KMS-11 (cell line): ENCODE measurements at regions not wholly inside any gene's neighbourhood (a gene's known extent, or its start where the extent isn't known, plus 50 kb on each side); places are given as distances from the start of the nearest gene placed in this dataset.
"Not testable (repeated sequence)": the region's sequence is repeated elsewhere in the genome, so short reads cannot be mapped to it uniquely, and the experiment has no call there.

Experiments
- H2AFZ ChIP-seq: fragments of 200-600 bp; sonication (generic); 2 replicates; pipeline ENCODE4 v1.6.1; 2016; ENCODE audit warnings: antibody characterized with exemption, mixed run types, low read depth
- H3K27ac ChIP-seq: fragments of 200-600 bp; sonication (generic); 2 replicates; pipeline ENCODE4 v1.6.1; 2016; ENCODE audit warnings: mild to moderate bottlenecking, mixed run types
- H3K27me3 ChIP-seq: fragments of 200-600 bp; sonication (generic); 2 replicates; pipeline ENCODE4 v1.6.1; 2017; ENCODE audit warnings: mild to moderate bottlenecking, low read depth, mixed run types, moderate library complexity; ENCODE audit not compliant: insufficient read depth
- H3K36me3 ChIP-seq: fragments of 200-600 bp; sonication (generic); 2 replicates; pipeline ENCODE4 v1.6.1; 2017; ENCODE audit warnings: mild to moderate bottlenecking, mixed run types; ENCODE audit not compliant: insufficient read depth
- H3K4me1 ChIP-seq: fragments of 200-600 bp; sonication (generic); 2 replicates; pipeline ENCODE4 v1.6.1; 2016; ENCODE audit warnings: mild to moderate bottlenecking, low read depth, mixed run types; ENCODE audit not compliant: poor library complexity, severe bottlenecking
- H3K4me2 ChIP-seq: fragments of 200-600 bp; sonication (generic); 2 replicates; pipeline ENCODE4 v1.7.0; 2016; ENCODE audit warnings: mild to moderate bottlenecking, mixed run types
- H3K4me3 ChIP-seq: fragments of 200-600 bp; sonication (generic); IDR thresholded peaks from 2 replicates; pipeline ENCODE4 v1.6.1; 2017; ENCODE audit warnings: low read depth, low read length, mixed read lengths; ENCODE audit not compliant: insufficient read depth
- H3K79me2 ChIP-seq: fragments of 200-600 bp; sonication (generic); 2 replicates; pipeline ENCODE4 v1.6.1; 2016; ENCODE audit warnings: low read depth, mixed run types; ENCODE audit not compliant: insufficient read depth
- H3K9ac ChIP-seq: fragments of 200-600 bp; sonication (generic); 2 replicates; pipeline ENCODE4 v1.6.1; 2016; ENCODE audit warnings: mild to moderate bottlenecking, mixed run types
- H4K20me1 ChIP-seq: fragments of 200-600 bp; sonication (generic); 2 replicates; pipeline ENCODE4 v1.6.1; 2016; ENCODE audit warnings: mild to moderate bottlenecking, mixed run types; ENCODE audit not compliant: insufficient read depth

DNA sequence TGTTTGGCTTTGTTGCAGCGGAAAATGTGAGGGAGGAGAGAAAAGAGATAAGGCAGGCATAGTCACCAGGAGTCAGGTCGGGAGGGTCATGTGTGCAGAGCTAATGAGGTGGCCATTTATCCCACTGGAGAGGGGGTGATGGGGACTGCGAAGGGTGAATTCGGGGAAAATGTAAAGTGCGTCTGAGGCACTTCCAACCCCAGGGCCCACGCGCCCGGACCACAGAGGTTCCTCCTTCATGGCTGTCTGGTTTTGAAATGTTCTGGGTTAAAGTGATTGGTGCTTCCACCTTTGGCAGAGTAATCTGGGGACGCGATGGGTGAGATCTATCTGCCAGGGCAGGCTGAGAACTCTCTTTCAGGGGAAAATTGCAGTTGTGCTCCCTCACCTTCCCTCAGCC, 145.9 kb downstream of the GTF2IRD2B start:
- H3K9ac ChIP-seq, H3K79me2 ChIP-seq, H3K27ac ChIP-seq, H3K4me1 ChIP-seq, H3K27me3 ChIP-seq, H4K20me1 ChIP-seq, H3K36me3 ChIP-seq, H3K4me2 ChIP-seq, H2AFZ ChIP-seq, H3K4me3 ChIP-seq: not testable (repeated sequence)

- H3K4me2 ChIP-seq, H3K79me2 ChIP-seq, H3K27ac ChIP-seq, H4K20me1 ChIP-seq, H3K9ac ChIP-seq, H3K27me3 ChIP-seq, H3K4me1 ChIP-seq, H2AFZ ChIP-seq, H3K36me3 ChIP-seq, H3K4me3 ChIP-seq: not testable (repeated sequence)
These were observed 151.2 kb downstream of the GTF2IRD2B start for GRCh38 chr7:75243638-75244037.

- H2AFZ ChIP-seq, H3K27ac ChIP-seq, H3K36me3 ChIP-seq, H3K4me1 ChIP-seq, H3K9ac ChIP-seq, H3K79me2 ChIP-seq, H3K27me3 ChIP-seq, H3K4me2 ChIP-seq, H3K4me3 ChIP-seq, H4K20me1 ChIP-seq: not testable (repeated sequence)
These were observed 147.2 kb upstream of the TRIM73 start for GRCh38 chr7:75248216-75248615.

- not testable (repeated sequence) for H3K79me2 ChIP-seq, H3K4me3 ChIP-seq, H2AFZ ChIP-seq, H3K27me3 ChIP-seq, H3K9ac ChIP-seq, H3K4me2 ChIP-seq, H3K4me1 ChIP-seq, H3K27ac ChIP-seq, H3K36me3 ChIP-seq, H4K20me1 ChIP-seq
These were observed 141.2 kb upstream of the TRIM73 start for GRCh38 chr7:75254238-75254637.

DNA sequence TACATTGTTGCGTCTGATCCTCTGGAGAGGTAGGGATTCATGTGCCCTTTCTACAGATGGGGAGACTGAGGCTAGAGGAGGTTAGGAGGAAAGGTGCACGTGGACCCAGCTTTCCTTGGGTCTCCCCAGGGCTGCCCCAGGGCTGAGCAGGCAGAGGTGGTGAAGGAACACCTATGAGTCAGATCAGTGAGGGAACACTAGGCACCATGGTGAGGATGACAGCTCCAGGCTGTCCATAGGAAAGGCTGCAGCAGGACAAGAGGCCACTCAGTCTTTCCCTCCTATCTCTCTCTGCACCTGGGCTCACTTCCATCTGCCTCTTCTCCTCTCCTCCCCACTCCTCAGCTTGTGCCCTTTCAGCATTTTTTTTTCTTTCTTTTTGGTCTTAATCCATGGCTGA, 138.0 kb upstream of the TRIM73 start:
- H3K27ac ChIP-seq, H2AFZ ChIP-seq, H3K4me2 ChIP-seq, H3K79me2 ChIP-seq, H4K20me1 ChIP-seq, H3K27me3 ChIP-seq, H3K36me3 ChIP-seq, H3K4me1 ChIP-seq, H3K4me3 ChIP-seq, H3K9ac ChIP-seq: not testable (repeated sequence)

GRCh38 chr7:75259454-75260003, 135.9 kb upstream of the TRIM73 start:
- H3K4me2 ChIP-seq, result not testable (repeated sequence)

GRCh38 chr7:75261660-75262059, 133.8 kb upstream of the TRIM73 start:
- not testable (repeated sequence) for H3K27me3 ChIP-seq, H3K9ac ChIP-seq, H3K27ac ChIP-seq, H3K79me2 ChIP-seq, H2AFZ ChIP-seq, H3K4me3 ChIP-seq, H4K20me1 ChIP-seq, H3K4me1 ChIP-seq, H3K36me3 ChIP-seq, H3K4me2 ChIP-seq

More at GRCh38 chr7:75259454-75260003, 135.9 kb upstream of the TRIM73 start:
- H3K27ac ChIP-seq, H3K9ac ChIP-seq, H3K4me1 ChIP-seq, H3K4me3 ChIP-seq, H3K36me3 ChIP-seq, H3K79me2 ChIP-seq, H3K27me3 ChIP-seq, H4K20me1 ChIP-seq, H2AFZ ChIP-seq: not testable (repeated sequence)

DNA sequence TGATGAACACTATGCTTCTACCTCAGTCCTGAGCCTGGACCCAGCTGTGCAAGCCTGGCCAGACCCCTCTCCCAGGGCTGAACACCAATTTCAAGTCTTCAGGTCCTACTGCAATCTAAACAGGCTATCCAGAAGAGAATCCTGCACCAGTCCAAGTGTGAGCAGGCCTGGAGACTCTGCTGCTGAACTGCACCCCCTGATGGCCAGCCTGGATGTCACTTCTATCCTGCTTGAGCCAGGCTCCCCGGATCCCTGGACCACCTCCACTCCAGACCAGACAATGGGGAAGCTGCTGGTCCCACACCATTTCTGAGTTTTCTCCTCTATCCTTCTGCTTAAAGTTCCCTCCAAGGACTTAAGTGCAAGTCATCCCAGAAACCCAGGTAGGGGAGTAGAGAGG, 127.3 kb upstream of the TRIM73 start:
- not testable (repeated sequence) for H2AFZ ChIP-seq, H3K36me3 ChIP-seq, H3K4me1 ChIP-seq, H3K4me2 ChIP-seq, H3K9ac ChIP-seq, H4K20me1 ChIP-seq, H3K79me2 ChIP-seq, H3K27ac ChIP-seq, H3K4me3 ChIP-seq, H3K27me3 ChIP-seq

- H4K20me1 ChIP-seq, result not testable (repeated sequence)
These were observed 126.3 kb upstream of the TRIM73 start for GRCh38 chr7:75269159-75269558.

GRCh38 chr7:75274114-75274513, 121.3 kb upstream of the TRIM73 start:
- H3K36me3 ChIP-seq, H3K4me2 ChIP-seq, H3K4me3 ChIP-seq, H2AFZ ChIP-seq, H3K79me2 ChIP-seq, H3K27me3 ChIP-seq, H3K4me1 ChIP-seq, H4K20me1 ChIP-seq: not testable (repeated sequence)
- H3K27ac ChIP-seq, result peak overlapping the region; percentile 68; the same call in 1 of the 2 replicates
- H3K9ac ChIP-seq, result peak overlapping the region; percentile 58; the same call in 1 of the 2 replicates

More at GRCh38 chr7:75269159-75269558, 126.3 kb upstream of the TRIM73 start:
- not testable (repeated sequence) for H3K9ac ChIP-seq, H3K27me3 ChIP-seq, H3K4me1 ChIP-seq, H3K27ac ChIP-seq, H3K4me3 ChIP-seq, H3K4me2 ChIP-seq, H3K79me2 ChIP-seq, H3K36me3 ChIP-seq, H2AFZ ChIP-seq
